Body of pancreas (tissue), 4 donors: ENCODE measurements at regions not wholly inside any gene's neighbourhood (a gene's known extent, or its start where the extent isn't known, plus 50 kb on each side); places are given as distances from the start of the nearest gene placed in this dataset.

Source experiments
- CTCF ChIP-seq, 7 experiments: fragments of 450-650 bp in 4 of 7; fragments of 200-600 bp in 3 of 7; sonication (generic) in 3 of 7; IDR thresholded peaks; one replicate each; pipeline ENCODE4 v1.5.1; 2016 to 2019; ENCODE audit warnings: antibody characterized with exemption in 7 of 7
- POLR2A ChIP-seq, 3 donors: fragments of 450-650 bp; IDR thresholded peaks; one replicate each; pipeline ENCODE4 v1.6.1; 2016; ENCODE audit warnings: antibody characterized with exemption in 3 of 3, mild to moderate bottlenecking in 2 of 3

GRCh38 chr16:87149051-87149450, 168.1 kb downstream of the C16orf95 start:
- TF ChIP-seq CTCF (IDR thresholded peaks at IDR 0.05) (no peak), POLR2A (IDR thresholded peaks at IDR 0.05) (no peak)
